ENCODE measurements at regions not wholly inside any gene's neighbourhood (a gene's known extent, or its start where the extent isn't known, plus 50 kb on each side); places are given as distances from the start of the nearest gene placed in this dataset.

DNA sequence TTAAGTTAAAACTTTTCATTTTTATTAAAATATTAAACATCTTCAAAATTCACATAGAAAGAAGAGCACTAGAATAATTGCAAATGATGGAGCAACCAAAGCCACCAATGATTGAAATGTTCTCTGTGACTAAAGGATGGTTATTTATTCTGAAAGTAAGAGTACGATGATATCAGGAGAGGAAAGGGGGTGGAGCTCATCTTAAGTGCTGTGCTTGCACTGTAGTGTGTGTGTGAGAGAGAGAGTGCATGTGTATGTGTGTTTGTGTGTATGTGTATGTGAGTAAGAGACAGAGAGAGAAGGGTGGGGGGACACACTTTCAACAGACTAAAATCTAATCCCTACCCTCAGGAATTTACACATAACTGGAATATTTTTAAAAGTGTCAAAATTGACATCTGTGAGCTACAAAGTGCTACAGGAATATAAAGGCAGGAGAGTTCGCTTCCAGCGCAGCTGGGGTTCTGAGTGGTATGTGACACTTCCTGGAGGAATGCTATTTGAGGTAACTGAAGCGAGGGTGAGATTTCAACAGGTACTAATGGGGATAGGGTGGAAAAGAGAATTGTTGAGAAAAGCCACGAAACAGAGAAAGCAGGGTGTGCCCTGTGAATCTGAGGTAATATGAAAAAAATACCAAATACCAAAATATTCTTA, 57.2 kb upstream of the SMNDC1 start:
- Mint-ChIP-seq H3K4me1 (ENCODE audit: low read depth, unreplicated experiment) (peaks cover 40% of the 10 kb centered on the region), H3K4me3 (ENCODE audit: low read depth, unreplicated experiment) (no peak overlapping the region)
- no peak for DNase-seq

DNA sequence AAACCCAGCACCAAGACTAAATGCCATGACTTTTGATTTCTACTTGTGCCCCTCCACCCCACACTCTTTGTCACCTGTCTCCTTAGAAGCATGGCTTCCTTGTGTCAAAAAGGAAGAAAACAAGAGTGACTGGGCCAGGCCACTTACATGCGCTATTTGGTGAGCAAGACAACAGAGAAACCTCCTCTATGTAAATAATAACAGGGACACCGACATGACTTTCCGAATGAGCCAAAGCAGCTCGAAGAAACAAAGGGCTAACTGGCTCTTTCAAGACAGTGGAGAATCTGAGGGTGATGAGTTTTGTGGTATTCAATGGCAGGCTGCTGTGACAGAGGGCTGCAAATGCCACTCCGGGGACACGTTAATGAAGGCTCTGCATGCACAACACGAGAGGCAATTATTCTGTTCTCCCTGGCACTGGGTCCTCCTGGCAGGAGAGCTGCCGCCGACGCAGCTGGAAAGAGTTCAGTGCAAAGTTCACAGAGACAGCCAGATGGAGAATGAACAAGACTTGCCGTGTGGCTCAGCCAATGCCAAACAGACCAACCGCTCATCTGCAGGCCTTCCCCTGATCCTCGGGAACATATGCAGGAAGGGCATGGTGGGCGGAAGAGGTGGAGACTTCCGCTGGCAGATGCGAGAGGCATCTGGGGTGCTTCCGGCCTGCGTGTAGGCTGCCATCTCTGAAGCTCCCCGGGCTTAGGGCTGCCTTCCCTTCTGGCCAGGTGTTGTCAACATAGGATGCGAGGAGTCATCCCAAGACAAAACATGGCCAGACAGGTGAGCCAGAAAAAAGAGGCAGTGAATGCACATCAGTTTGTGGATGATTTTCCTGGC, 59.1 kb upstream of the SMNDC1 start:
- Mint-ChIP-seq H3K4me3 (ENCODE audit: low read depth, unreplicated experiment) (no peak overlapping the region), H3K9me3 (ENCODE audit: low read depth, unreplicated experiment) (no peaks in the 10 kb centered on the region), H3K27ac (ENCODE audit: unreplicated experiment) (no peak overlapping the region), H3K27me3 (ENCODE audit: unreplicated experiment) (no peaks in the 10 kb centered on the region), H3K36me3 (ENCODE audit: insufficient read depth, unreplicated experiment) (no peaks in the 10 kb centered on the region), H3K4me1 (ENCODE audit: low read depth, unreplicated experiment) (peaks cover 28% of the 10 kb centered on the region)
- BruUV-seq (replicated peaks): no TSS peak
- TF ChIP-seq, protein P1, sequence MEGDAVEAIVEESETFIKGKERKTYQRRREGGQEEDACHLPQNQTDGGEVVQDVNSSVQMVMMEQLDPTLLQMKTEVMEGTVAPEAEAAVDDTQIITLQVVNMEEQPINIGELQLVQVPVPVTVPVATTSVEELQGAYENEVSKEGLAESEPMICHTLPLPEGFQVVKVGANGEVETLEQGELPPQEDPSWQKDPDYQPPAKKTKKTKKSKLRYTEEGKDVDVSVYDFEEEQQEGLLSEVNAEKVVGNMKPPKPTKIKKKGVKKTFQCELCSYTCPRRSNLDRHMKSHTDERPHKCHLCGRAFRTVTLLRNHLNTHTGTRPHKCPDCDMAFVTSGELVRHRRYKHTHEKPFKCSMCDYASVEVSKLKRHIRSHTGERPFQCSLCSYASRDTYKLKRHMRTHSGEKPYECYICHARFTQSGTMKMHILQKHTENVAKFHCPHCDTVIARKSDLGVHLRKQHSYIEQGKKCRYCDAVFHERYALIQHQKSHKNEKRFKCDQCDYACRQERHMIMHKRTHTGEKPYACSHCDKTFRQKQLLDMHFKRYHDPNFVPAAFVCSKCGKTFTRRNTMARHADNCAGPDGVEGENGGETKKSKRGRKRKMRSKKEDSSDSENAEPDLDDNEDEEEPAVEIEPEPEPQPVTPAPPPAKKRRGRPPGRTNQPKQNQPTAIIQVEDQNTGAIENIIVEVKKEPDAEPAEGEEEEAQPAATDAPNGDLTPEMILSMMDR (IDR thresholded peaks at IDR 0.05; ENCODE audit: unreplicated experiment): no peak
- no peak for DNase-seq
- CTCF ChIA-PET: no interaction called here
- intact Hi-C loops (cut with micrococcal nuclease; ENCODE audit: unreplicated experiment): no loop called here

More for the DNA sequence above, 57.2 kb upstream of the SMNDC1 start:
- Mint-ChIP-seq H3K36me3 (ENCODE audit: insufficient read depth, unreplicated experiment) (no peaks in the 10 kb centered on the region), H3K9me3 (ENCODE audit: low read depth, unreplicated experiment) (no peaks in the 10 kb centered on the region), H3K27ac (ENCODE audit: unreplicated experiment) (peak overlapping the region; percentile 45), H3K27me3 (ENCODE audit: unreplicated experiment) (no peaks in the 10 kb centered on the region)
- no TSS peak for BruUV-seq (replicated peaks)
- CTCF ChIA-PET: no interaction called here
- TF ChIP-seq, protein P1 (IDR thresholded peaks at IDR 0.05; ENCODE audit: unreplicated experiment): no peak
- intact Hi-C loops (cut with micrococcal nuclease; ENCODE audit: unreplicated experiment): no loop called here

DNA sequence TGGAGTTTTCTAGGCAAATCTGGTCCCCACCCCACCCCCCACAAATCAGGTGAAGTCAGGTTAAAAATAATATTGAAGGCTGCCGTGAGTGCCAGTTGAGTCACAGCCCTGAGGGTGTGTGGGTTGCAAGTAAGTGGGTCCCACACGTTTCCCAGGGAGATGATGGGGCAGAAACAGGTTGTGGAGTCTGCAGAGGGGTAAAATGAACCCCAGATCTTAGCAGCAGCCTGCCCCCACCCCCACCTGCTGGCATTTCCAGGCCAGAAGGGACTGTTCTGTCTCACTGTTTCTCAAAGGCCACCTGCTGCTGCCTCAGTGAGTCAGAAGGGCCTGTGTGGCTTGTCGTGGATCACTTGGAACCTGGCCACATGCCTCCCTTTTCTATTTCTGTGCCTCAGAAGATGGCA, 59.8 kb upstream of the SMNDC1 start:
- no peak overlapping the region for H3K4me3 Mint-ChIP-seq (ENCODE audit: low read depth, unreplicated experiment)
- CTCF ChIA-PET: no interaction called here
- DNase-seq: no peak

DNA sequence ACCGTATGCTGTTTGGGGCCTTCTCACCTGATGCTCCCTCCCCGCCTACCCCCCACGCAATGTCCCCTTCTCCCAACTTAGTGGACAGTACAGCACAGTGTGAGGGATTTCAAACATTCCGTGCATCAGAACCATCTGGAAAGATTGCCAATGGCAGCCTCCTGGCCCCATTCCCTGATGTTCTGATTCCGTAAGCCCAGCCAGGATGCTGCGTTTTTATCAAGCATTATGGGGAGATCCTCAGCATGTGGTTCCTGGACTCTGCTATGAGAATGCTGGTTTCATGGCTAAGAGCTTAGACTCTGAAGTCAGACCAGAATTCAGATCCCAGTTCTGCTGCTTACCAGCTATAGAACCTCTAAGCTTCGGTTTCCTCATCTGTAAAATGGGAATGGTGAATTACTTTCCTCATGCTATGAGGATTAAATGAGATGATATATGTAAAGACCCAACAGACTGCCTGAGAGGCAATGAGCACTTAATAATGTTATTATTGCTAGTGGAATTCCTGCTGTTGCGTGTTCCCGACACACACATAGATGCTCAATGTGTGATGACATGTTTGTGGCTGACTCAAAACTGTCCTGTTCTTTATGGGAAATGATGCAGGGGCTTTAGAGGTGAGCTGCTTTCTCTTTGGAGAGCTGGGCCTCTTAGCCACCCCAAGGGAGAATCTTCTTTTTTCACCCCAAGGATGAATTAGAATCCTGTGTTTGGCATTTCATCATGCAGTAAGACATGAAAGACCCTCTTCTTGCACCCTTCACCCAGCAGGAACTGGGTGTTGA, 60.8 kb upstream of the SMNDC1 start:
- no peak for DNase-seq
- Mint-ChIP-seq H3K27me3 (ENCODE audit: unreplicated experiment) (no peaks in the 10 kb centered on the region), H3K9me3 (ENCODE audit: low read depth, unreplicated experiment) (no peaks in the 10 kb centered on the region), H3K27ac (ENCODE audit: unreplicated experiment) (no peak overlapping the region), H3K36me3 (ENCODE audit: insufficient read depth, unreplicated experiment) (no peaks in the 10 kb centered on the region), H3K4me3 (ENCODE audit: low read depth, unreplicated experiment) (no peak overlapping the region), H3K4me1 (ENCODE audit: low read depth, unreplicated experiment) (peaks cover 18% of the 10 kb centered on the region)
- BruUV-seq (replicated peaks): no TSS peak
- intact Hi-C loops (cut with micrococcal nuclease; ENCODE audit: unreplicated experiment): no loop called here
- CTCF ChIA-PET: no interaction called here
- TF ChIP-seq, protein P1 (IDR thresholded peaks at IDR 0.05; ENCODE audit: unreplicated experiment): no peak

More for the DNA sequence above, 59.8 kb upstream of the SMNDC1 start:
- peaks cover 21% of the 10 kb centered on the region for H3K4me1 Mint-ChIP-seq (ENCODE audit: low read depth, unreplicated experiment)
- intact Hi-C loops (cut with micrococcal nuclease; ENCODE audit: unreplicated experiment): no loop called here
- H3K9me3 Mint-ChIP-seq (ENCODE audit: low read depth, unreplicated experiment): no peaks in the 10 kb centered on the region
- no peaks in the 10 kb centered on the region for H3K36me3 Mint-ChIP-seq (ENCODE audit: insufficient read depth, unreplicated experiment)
- no peaks in the 10 kb centered on the region for H3K27me3 Mint-ChIP-seq (ENCODE audit: unreplicated experiment)
- BruUV-seq (replicated peaks): no TSS peak
- TF ChIP-seq, protein P1 (IDR thresholded peaks at IDR 0.05; ENCODE audit: unreplicated experiment): no peak
- H3K27ac Mint-ChIP-seq (ENCODE audit: unreplicated experiment): no peak overlapping the region
